ENCODE measurements at regions not wholly inside any gene's neighbourhood (a gene's known extent, or its start where the extent isn't known, plus 50 kb on each side); places are given as distances from the start of the nearest gene placed in this dataset.

DNA sequence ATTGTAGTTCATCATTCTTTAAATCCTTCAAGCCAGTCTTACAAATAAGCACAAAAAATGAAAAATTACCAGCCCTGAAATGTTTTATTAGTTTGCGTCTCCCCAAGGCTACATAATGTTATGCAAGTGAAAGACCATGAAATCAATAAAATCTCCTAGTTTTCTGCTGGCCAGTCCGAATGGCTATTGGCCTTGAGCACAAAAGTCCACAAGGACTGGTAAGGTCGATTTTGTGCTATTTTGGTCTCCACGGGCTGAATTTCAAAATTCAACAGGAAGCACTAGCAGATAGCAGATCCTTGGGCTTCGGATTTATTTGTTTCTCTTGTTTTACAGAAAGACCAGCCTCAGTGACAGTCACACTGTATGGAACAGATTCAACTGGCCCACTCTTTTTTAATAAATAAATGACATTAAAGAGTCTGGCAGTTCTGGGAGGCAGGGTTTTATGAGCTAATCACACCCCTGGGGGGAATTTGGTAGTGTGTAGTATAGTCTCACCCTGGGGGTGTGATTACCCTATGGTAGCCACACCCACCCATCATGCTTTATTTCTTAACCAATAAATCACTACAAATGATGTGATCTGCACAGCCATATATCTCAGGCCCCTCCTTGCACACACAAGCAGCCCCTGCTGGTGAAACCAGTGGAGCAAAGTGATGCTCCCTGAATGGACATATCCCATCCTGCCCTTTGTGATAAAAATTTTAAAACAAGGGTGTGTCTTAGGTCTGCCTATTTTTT, 51.1 kb upstream of the TMEM33 start:
- DNase-seq, result no peak

DNA sequence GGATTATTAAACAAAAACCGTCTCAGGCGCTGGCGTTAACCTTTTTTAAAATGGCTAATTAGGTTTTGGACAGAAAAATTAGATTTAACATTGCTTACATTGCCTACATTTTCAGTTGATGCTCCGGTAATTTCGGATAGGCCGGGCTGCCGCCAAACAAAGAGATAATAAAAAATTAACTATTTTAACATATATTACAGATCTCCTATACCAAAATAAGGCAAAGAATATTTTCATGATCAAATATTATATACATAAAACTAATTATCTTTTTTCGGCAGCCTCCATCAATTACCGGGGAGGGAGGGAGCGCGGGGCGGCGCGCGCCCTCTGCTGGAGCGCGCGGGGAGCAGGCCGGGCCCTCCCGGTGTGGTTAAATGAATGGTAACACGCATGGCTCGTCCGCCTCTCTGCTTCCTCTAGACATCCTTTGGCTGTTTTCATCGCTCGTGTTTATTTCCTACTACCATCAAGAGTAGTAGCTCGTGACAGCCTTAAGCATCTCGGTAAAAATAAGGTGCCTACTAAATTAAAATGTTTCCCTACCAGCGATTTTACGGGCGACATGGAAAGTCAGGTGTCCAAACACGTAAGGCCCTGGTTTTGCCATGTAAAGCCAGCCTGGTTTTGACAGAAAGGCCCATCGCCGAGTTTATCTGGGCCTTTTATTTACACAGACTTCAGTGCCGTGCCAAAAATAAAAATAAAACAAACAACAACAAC, 52.4 kb upstream of the TMEM33 start:
- peak; percentile 65 for DNase-seq

DNA sequence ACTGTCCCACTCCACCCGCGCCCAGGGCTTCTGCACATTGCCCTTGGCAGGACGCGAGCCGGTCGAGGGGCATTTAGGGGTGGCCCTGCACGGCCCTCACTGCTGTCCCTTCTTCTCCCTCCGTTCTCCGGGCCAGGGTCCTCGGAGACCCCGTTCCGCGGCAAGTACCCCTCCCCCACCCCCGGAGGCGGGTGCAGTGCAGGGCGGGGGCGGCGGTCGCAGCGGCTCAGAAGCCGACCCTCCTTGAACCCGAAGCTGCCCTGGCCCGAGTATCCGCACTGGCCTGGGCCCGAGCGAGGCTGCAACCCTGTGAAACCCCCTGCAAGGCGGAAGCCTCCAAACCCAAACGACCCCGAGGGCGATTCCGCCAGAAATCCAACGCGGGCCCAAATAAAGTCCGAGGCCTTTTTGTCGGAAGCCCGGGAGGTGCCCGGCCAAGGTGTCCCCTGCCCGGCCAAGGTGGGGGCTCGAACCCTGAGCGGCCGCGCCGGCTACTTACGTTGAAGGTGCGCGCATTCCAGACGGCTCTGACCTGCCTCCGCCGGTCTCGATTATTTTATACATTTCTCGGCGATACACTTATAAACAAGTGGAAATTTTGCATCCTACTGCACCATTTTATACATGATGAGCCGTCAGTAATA, 53.1 kb upstream of the TMEM33 start:
- no peak for DNase-seq

DNA sequence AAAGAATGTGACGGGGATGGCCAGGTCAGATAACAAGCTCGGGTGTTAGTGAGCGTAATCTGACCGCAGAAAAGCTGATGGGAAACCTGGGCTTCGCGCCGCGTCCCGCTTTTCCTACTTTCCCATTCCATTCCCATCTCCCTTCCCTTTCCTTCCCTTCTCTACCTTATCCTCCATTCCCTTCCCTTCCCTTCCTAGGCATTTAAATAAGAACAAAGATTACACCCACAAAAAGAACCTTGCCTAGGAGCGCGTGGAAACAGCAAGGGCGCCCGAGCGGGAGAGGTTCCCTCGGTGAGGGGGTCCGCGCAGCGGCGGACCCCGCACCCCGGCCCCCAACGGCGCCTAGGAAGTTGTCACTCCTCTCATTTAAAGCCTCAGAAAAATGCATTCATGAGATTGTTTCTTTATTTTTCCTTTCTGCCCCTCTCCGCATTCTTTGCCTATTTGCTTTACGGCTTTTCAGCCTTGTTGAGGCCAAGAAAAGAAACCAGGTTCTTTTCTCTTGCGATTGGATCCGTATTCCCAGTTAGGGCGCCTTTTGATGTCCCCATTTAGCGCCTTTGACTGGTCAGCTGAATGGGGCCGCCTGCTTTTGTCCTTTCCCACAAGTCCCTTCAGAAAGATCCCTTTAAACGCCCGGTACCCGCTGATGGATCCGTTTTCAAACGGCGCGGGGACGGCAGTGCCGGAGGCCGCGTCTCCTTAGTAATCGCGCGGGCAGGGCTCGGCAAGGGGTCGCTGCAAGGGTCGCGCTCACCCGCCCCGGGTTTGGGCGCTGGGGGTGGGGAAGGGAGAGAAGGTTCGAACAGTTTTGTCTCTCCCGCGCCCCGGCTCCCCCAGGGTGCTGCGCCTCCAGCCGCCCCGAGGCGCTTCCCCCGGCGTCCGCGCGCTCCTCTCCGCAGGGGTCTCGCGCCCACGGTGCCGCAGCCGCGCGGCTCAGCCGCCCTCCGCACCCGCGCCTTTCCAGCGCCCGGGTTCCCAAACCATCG, 54.1 kb upstream of the TMEM33 start:
- DNase-seq, result no peak

DNA sequence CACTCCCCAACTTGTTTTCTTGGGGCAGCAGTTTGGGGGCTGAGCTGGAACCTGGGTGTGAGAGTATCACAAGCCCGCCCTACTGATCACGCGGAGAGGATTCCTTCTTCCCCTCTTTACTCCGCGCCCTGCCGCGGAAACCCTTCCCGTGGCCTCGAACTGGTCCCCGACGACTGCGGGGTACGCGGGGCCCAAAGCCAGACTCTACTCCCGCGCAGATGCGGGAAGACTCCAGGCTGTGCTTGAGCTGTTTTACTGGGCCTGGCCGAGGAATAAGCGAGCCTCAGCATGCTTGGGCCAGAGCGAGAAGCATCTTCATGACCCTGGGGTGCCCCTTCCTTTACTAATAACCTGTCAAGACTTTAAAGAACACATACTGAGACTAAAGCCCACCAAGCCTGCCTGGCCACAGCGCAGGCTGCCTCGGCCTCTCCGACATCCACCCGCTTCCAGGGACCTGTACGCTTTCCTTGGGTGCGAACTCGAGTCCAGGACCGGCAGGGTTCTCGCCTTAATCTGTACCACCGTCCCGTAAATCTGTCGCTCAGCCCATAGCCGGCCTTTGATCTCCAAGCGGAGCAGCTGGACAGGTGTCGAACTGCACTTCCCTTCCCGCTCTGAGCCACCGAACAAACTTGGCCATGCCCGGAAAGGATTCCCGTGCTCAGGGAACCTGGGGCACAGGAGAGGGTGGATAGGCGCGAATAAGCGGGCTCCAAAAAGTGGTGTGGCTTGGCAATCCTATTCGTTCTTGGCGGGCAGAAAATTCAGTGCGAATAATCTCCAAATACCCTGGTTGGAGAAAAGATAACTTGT, 55.0 kb upstream of the TMEM33 start:
- DNase-seq, result no peak

DNA sequence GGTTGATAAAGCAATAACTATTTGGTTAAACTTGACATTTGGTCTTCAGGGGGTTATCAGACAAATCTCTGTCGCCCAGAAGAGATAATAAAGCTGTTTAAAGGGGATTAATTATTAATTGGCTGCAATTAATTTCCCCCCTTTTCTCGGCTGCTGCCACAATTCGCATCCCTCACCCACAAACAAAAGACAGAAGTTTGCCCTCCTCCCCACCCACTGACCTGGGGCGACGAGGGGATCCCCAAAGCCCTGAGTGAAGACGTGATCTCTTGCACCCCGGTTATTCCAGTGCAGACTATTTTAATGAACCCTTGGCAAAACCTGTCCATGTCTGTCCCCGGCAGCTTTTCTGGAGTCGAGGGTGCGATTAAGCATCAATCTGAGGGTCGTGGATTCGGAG, 55.7 kb upstream of the TMEM33 start:
- DNase-seq, result no peak

DNA sequence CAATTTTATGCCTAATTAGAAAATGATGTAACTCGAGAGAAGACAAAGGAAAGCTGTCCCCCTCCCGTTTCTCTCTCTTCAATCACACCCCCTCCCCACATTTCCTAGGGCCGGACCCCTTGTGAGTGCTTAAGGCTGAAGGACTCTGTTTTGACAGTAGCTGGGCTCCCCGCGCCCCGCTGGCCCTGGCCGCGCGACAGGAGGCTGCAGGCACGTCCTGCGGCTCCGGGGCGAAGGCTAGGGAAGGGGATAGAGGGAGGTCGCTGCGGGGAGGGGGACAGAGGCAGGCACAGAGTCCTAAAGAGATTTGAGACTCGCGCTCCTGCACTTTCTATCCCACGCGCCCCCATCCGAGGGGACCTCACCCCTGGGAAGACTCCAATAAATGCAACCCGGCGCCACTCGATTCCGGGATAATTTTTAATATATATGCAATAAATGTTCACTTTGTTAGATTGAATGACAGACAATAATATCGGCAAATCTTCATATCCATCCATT, 56.2 kb upstream of the TMEM33 start:
- no peak for DNase-seq

DNA sequence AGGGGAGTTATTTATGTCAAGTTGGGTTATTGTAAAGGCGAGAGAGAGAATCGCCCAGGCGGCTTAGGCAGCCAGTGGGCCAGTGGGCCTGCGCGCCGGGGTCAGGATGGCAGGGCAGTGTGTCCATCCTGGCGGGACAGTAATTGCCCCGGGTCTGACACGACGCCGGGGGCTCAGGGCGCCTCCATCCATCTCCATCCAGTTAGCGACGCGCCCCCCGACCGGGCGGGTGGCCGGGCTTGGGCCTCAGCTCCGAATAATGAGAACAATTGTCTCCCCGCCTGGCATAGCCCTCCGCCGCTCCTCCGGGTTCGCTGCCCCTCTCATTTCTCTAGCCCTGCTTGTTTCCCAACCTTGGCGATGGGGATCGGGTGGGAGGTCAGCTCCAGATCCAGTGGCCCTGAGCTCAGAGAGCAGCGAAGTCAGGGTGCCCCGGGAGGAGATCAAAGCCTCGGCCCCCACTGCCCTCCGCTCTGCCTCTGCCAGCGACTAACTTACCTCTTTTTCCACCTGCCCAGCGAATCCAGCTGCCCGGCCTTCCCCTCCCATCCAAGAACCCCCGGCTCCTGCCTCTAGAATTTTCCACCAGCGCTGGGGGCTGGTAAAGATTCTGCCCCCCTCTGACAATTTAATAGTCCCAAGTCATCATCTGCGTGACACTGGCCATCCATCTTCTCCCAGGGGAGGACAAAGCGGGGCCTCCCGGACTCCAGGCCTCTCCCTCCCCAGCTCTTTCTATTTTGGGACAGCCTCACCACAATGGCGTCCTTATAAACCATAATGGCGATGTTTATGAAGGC, 56.9 kb upstream of the TMEM33 start:
- DNase-seq, result no peak

DNA sequence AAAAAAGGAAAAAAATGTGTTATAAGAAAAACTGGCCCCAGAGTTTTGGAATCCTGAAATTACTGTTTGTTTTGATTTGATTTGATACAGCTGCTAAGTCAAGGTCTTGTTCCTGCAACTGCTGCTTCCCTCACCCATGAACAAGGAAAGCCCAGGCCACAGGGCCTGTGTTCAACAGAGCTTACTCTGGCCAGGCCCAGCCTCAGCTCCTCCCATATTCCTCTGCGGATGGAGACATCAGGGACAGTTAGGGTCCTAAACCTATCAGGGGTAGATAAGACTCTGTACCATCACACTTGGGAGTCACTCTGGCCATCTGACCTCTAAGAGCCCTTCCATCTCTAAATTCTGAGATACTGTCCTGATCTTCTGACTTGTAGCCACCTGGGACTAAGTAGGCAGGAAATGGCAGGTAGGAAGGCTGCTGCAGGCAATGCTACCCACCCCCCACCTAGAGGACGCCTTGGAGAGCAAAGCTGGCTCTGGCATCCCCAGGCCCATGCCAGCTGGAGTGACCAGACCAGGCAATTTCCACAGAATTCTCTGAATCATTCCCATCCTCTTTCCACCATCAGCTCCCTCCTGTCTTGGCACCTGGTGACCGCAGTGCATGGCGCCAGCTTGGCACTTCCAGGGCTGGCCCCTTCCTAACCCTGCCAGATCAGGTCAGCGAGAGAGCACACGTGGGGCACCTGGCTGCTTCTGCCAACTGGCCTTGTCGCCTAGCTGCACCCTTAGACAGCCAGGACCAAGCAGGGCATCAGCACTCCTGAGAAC, 58.0 kb upstream of the TMEM33 start:
- no peak for DNase-seq

DNA sequence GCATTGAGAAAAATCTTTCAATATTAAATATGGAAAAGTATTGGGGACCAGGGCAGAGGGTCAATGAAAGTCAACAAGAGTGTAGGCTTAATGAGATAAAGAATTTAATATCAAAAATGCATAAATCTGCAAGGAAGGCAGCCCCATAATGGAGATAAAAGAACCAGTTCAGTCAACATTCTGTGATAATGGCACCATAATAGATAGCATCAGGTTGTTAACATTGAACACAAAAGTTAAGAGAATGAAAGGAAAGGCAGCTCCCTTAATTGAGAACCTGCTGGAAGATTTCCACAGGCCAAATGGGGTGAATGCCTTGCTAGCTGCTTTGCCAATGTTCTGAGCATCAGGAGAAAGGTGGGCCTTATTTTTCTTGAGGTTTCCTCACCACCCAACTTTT, 60.4 kb upstream of the TMEM33 start:
- DNase-seq, result no peak

DNA sequence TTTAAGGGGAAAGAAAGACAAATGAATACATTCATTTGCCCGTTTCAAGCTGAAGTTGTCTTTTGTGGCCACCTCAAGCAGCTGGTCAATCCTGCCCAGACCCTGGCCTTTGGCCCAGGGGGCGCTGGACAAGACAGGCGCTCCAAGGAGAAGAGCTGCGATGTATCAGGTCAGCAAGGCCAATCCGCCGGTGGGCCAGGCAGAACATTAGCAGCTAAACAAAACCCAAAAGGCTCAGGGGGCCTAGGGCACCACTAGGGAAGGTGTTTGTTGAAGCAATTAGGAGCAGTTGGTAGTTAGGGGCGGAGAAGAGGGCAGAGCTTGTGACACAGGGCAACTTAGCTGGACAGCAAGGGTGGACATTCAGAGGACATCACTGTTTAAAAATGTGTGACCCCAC, 60.8 kb upstream of the TMEM33 start:
- DNase-seq, result no peak

DNA sequence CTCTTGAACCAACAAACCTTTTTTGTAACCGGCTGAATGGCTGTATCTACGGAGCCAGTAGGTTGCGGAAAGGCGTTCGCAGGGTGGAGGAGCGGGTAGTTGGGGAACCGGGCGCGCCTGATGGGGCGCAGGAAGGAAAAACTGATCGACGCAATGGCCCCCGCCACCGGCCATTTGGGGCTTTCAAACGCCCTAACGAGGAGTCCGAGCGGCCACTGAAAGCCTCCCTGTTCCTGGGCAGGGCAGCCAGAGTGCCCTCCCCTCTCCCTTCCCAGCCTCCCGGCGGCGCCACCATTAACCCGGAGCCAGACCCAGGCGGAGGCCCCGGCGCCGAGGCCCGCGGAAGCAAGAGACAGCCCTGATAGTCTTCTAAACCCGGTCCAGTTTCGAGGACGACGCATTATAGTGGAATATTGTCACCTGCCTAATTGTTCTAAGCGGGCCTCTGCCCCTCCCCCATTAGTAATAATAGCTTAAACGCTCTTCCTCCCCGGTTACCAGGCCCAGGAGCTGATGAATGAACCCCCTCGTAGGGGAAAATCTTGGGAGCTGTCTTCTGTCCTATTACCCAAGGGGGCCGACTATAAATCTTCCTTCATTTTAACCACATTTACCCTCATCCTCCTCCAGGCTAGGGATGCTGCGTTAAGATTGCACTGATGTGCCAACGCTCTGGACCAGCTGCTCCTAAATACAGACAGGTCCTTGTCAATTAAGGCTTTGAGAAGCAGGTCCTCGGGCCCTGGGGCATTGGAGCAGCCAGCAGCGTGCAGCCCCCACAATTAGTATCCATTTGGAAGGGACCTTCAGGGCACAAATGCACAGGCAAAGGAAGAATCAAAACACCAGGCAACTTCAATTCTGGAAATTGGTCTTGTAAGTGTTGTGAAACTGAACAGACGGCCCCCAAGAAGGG, 61.6 kb upstream of the TMEM33 start:
- DNase-seq, result no peak

DNA sequence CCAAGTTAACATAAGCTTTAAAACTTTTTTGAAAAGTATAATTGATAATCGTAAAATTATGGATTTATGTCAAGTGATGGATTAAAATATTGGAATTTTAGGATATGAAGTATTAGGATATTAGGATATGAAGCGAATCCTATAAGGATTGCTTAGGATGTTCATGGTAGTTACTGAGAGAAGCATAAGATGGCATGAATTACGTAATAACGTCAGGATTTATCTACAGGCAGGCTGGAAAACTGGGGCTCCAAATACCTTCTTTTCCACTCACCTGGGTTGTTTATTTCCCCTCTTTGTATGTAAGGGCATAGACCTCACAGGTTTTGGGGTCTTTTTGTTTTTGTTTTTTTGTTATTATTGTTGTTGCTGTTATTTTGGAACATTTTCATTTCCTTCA, 65.2 kb upstream of the TMEM33 start:
- DNase-seq, result no peak

DNA sequence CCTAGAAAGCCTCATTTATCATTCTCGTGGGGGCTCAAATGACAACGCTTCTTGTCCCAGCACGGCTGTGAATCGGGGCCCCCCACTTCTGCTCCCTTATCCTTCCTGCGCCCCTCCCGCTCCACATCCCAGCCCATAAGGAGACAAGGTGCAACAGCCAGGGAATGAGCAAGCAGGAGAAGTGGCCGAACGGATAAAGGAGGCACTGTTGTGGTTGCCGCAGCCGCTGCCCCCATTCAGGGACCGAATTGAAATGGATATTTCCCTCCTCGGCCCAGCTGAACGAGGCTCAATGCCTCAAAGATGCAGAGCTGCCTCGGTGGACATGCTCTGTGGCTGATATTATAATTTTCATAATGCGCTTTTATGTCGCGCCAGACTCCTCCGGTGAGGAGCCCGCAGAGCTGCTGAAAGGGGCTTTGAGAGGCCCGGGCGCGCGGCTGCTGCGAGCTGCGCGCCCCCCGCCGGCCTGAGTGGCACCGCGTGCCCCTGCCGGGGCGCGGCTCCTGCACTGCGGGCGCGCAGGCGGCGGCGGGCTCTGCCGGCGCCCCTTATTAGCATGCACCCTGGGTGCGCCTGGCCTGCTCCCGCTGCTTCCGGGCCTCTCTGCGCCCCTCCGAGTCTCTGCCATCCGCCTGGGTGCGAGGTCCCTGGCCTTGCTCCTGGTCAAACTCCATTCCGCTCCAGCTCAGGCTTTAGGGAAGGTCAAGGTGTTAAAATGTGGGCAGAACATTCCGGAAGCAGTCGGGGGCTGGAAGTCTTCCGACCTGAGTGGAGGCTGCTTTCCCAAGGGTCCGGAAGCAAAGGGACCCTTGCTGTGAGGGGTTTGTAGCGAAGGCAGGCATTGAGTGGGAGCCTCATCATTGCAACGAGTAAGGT, 68.2 kb upstream of the TMEM33 start:
- DNase-seq, result no peak

DNA sequence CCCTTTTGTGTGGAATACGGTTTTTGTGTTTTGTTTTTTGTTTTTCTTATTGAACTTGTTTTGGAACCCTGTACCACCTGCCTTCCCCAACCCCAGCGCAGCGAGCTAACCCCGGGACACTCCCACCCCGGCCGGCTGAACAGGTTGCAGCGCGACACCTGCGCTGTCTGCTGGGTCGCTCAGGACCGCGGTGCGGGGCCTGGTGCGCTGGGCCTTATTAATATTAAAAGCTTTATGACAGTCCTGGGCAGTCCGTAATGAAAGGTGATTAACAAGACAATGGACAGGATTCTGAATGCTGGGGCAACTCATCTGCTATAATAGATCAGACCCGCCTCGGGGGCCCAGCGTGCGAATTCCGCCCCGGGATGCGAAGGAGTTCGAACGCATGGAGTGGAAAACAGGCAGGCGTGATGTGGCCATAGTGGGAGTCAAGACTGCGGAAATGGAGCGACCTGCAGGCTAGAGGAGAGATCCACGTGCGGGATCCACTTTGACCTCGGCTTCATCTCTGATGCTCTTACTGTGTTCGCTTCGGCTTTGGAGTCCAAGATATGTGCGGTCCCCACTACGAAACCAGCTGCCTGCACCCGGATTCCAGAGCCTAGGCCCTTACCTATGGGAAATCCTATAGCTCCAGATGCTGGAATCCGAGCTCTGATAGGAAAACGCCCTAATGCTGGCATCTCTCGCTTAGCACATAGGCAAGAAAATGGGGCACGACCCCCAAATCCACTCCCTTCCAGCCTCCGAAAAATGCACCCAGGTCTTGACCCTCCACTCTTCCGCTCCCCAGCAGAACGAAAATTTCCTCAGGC, 69.0 kb upstream of the TMEM33 start:
- DNase-seq, result no peak

DNA sequence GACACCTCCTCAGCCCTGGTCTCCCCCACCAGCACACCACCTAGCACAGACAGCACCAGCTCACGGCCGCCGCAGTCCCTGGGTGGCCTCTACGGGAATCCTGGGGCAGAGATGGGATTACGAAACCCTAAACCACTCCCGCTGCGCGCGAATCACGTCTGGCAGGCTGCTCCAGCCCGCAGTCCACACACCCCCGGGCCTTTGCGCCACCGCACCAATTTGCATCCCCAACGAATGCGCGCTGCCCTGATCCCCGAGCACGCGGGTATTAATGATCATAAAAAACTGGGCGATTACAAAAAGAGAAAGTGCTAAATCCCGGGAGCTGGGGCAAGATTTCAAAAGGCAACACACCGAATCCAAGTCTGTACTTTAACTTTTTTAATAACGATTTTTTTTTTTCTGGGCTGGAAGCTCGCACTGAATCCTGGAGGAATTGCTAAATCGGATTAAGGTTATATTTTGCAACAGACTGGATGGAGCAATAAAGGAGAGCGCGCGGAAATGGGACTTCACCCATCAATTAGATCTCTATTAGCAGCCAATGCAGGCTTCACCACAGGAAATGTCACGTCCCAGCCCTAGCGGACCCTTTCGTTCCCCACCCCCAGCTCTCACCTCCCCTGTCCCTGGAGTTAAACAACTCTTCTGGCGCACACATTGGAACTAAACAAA, 69.8 kb upstream of the TMEM33 start:
- DNase-seq, result no peak

Data from NCI-H510A treated with DMSO at 0.1 percent for 48 hours (cell line).